K562 (cell line): ENCODE measurements at regions not wholly inside any gene's neighbourhood (a gene's known extent, or its start where the extent isn't known, plus 50 kb on each side); places are given as distances from the start of the nearest gene placed in this dataset.

ENCODE experiments used
- ATAC-seq: fragments of 200-7000 bp; cut with Tn5 transposase; 3 replicates; pipeline ENCODE4 v1.9.1; 2020; ENCODE audit warnings: moderate library complexity
- BruUV-seq: library from RNA; stranded (reverse); fragments of 400-500 nt; replicated peaks from 2 replicates; lab custom pipeline; 2021; lab: Mats Ljungman, UMichigan
- CTCF ChIA-PET: fragments of 300-600 bp; formaldehyde crosslinking; extraction: SDS; loops from one replicate; lab custom pipeline; 2021; ENCODE audit warnings: low intra/inter-chr PET ratio; lab: Yijun Ruan, JAX
- POLR2A ChIA-PET: fragments of 300-600, 350-650 bp; sonication (Branson Sonifier 250); formaldehyde crosslinking; extraction: SDS; loops from one replicate; lab custom pipeline; 2021; ENCODE audit warnings: antibody characterized with exemption, inconsistent platforms; lab: Yijun Ruan, JAX
- DNase-seq, 4 experiments: peaks; one replicate each; pipeline versions ENCODE4 v3.0.0 to v3.0.0-alpha.2; 2011 to 2018; ENCODE audit warnings: low spot score in 3 of 4, mixed read lengths in 3 of 4; ENCODE audit errors: extremely low read depth in 1 of 4
- FAIRE-seq: peaks from 2 replicates; lab custom pipeline; 2011; peaks lifted over from hg19 to GRCh38; lab: Jason Lieb, UNC
- H2AFZ ChIP-seq: 2 replicates; pipeline ENCODE4 v1.6.0; 2011; ENCODE audit warnings: low read depth, low read length, control low read depth, inconsistent platforms
- H3K27ac ChIP-seq: fragments of 200-600 bp; 3 replicates; pipeline ENCODE4 v1.8.0; 2011; ENCODE audit warnings: low read depth, mild to moderate bottlenecking, control low read depth, inconsistent platforms, low read length, moderate library complexity, mixed read lengths; ENCODE audit errors: extremely low read depth
- H3K27me3 ChIP-seq, 2 experiments: fragments of 300-600 bp in 1 of 2; 2 replicates in 1 of 2; 3 replicates in 1 of 2; pipeline versions ENCODE4 v1.6.0 to v1.8.0; 2011; ENCODE audit warnings: inconsistent platforms in 2 of 2, low read length in 2 of 2, mild to moderate bottlenecking in 1 of 2, mixed read lengths in 1 of 2, moderate library complexity in 1 of 2; ENCODE audit not compliant: control insufficient read depth in 2 of 2, insufficient read depth in 2 of 2
- H3K36me3 ChIP-seq: fragments of 300-600 bp; 3 replicates; pipeline ENCODE4 v1.8.0; 2011; ENCODE audit warnings: mild to moderate bottlenecking, low read length, inconsistent platforms; ENCODE audit not compliant: control insufficient read depth, insufficient read depth
- H3K4me1 ChIP-seq, 2 experiments: fragments of 200-600 bp in 1 of 2; replicated peaks in 1 of 2; 2 replicates in 1 of 2; 3 replicates in 1 of 2; pipeline versions ENCODE4 v1.5.1 to v1.8.0; 2011; ENCODE audit warnings: inconsistent platforms in 2 of 2, low read length in 2 of 2, mild to moderate bottlenecking in 1 of 2, mixed read lengths in 1 of 2, moderate library complexity in 1 of 2; ENCODE audit not compliant: control insufficient read depth in 2 of 2, insufficient read depth in 2 of 2
- H3K4me2 ChIP-seq: 2 replicates; pipeline ENCODE4 v1.6.1; 2011; ENCODE audit warnings: low read length, control low read depth, inconsistent platforms, mixed read lengths; ENCODE audit not compliant: insufficient read depth
- H3K4me3 ChIP-seq: fragments of 200-600 bp; sonication (generic), shearing (Covaris generic); 2 replicates; pipeline ENCODE4 v1.5.1; 2016; ENCODE audit warnings: control low read depth, inconsistent platforms
- H3K79me2 ChIP-seq: fragments of 200-600 bp; 3 replicates; pipeline ENCODE4 v1.8.0; 2011; ENCODE audit warnings: low read length, inconsistent platforms; ENCODE audit not compliant: control insufficient read depth, insufficient read depth
- H3K9ac ChIP-seq, 2 experiments: 2 replicates each; pipeline versions ENCODE4 v1.6.0 to v1.6.1; 2011; ENCODE audit warnings: low read depth in 2 of 2, low read length in 2 of 2, control low read depth in 1 of 2, inconsistent platforms in 1 of 2, mild to moderate bottlenecking in 1 of 2, mixed read lengths in 1 of 2; ENCODE audit not compliant: insufficient read depth in 1 of 2
- H3K9me1 ChIP-seq: one replicate; pipeline ENCODE4 v1.6.0; 2011; ENCODE audit warnings: inconsistent platforms, mild to moderate bottlenecking, low read length, moderate library complexity; ENCODE audit not compliant: control insufficient read depth, insufficient read depth
- H3K9me3 ChIP-seq: replicated peaks from 2 replicates; pipeline ENCODE4 v1.5.1; 2011; ENCODE audit warnings: low read depth, low read length, inconsistent platforms; ENCODE audit not compliant: control insufficient read depth, insufficient read depth
- H4K20me1 ChIP-seq: replicated peaks from 2 replicates; pipeline ENCODE4 v1.6.1; 2011; ENCODE audit warnings: low read length, inconsistent platforms, mixed read lengths; ENCODE audit not compliant: control insufficient read depth, insufficient read depth
- ADNP ChIP-seq: fragments of 200-800 bp; sonication (Bioruptor generic); IDR thresholded peaks from 2 replicates; pipeline ENCODE4 v1.6.1; 2016; ENCODE audit warnings: missing genetic modification characterization, missing compliant biosample characterization
- ATF7 ChIP-seq: fragments of 450-650 bp; IDR thresholded peaks from 2 replicates; pipeline ENCODE4 v1.7.1; 2014; ENCODE audit warnings: mild to moderate bottlenecking, moderate library complexity
- BRCA1 ChIP-seq, 2 experiments: fragments of 450-650 bp in 1 of 2; sonication (generic) in 1 of 2; formaldehyde crosslinking in 1 of 2; IDR thresholded peaks; 2 replicates each; pipeline versions ENCODE4 v1.5.0 to v1.6.1; 2017 to 2020; ENCODE audit warnings: mild to moderate bottlenecking in 1 of 2, missing genetic modification reagents in 1 of 2
- FOXJ2 ChIP-seq: fragments of 200-800 bp; sonication (Bioruptor generic); IDR thresholded peaks from 2 replicates; pipeline ENCODE4 v1.6.1; 2016; ENCODE audit warnings: missing genetic modification characterization, missing compliant biosample characterization
- HDAC1 ChIP-seq, 2 experiments: fragments of 450-650 bp; IDR thresholded peaks; 2 replicates each; pipeline ENCODE4 v1.6.1; 2016 to 2017; ENCODE audit warnings: inconsistent platforms in 1 of 2, mild to moderate bottlenecking in 1 of 2, moderate library complexity in 1 of 2
- LCOR ChIP-seq: sonication (generic); formaldehyde crosslinking; IDR thresholded peaks from 2 replicates; pipeline ENCODE4 v1.8.0; 2022; ENCODE audit warnings: mild to moderate bottlenecking, missing genetic modification reagents
- NFE2L1 ChIP-seq: fragments of 450-650 bp; IDR thresholded peaks from 2 replicates; pipeline ENCODE4 v1.6.1; 2016; ENCODE audit warnings: missing genetic modification characterization, low read depth, mild to moderate bottlenecking, missing compliant biosample characterization, moderate library complexity, borderline replicate concordance
- PTBP1 ChIP-seq: fragments of 200-400 bp; formaldehyde crosslinking; IDR thresholded peaks from 2 replicates; pipeline ENCODE4 v1.6.1; 2017; ENCODE audit warnings: low read depth, low read length
- SMARCC2 ChIP-seq: fragments of 450-650 bp; IDR thresholded peaks from 2 replicates; pipeline ENCODE4 v1.6.1; 2017; ENCODE audit warnings: antibody characterized with exemption, moderate library complexity, mild to moderate bottlenecking, low read depth
- TAL1 ChIP-seq: fragments of 450-650 bp; IDR thresholded peaks from 2 replicates; pipeline ENCODE4 v1.6.1; 2016; ENCODE audit warnings: mild to moderate bottlenecking
- ZC3H4 ChIP-seq: sonication (generic); formaldehyde crosslinking; IDR thresholded peaks from 2 replicates; pipeline ENCODE4 v1.9.0; 2021; ENCODE audit warnings: missing genetic modification reagents, borderline replicate concordance
- ZNF224 ChIP-seq: sonication (generic); formaldehyde crosslinking; IDR thresholded peaks from 2 replicates; pipeline ENCODE4 v1.8.0; 2022; ENCODE audit warnings: mild to moderate bottlenecking, missing genetic modification reagents
- ZNF311 ChIP-seq: fragments of 250-450 bp; sonication (Bioruptor Pico); IDR thresholded peaks from 2 replicates; pipeline ENCODE4 v1.4.0; 2020; ENCODE audit warnings: mild to moderate bottlenecking, moderate library complexity
- ZNF699 ChIP-seq: fragments of 250-450 bp; sonication (Bioruptor Pico); IDR thresholded peaks from 2 replicates; pipeline ENCODE4 v1.8.0; 2021; ENCODE audit warnings: mild to moderate bottlenecking, moderate library complexity; ENCODE audit not compliant: insufficient replicate concordance
- WGBS: fragments of 100-300 bp; shearing (Covaris generic); methylation state at CpG from one replicate; pipeline ENCODE4 v1.1.6; 2016; ENCODE audit warnings: low coverage, mixed read lengths; ENCODE audit not compliant: insufficient coverage; ENCODE audit errors: missing lambda C conversion rate; 5-methylcytosine and 5-hydroxymethylcytosine counted together
- in situ Hi-C: fragments of 300-500 bp; cut with MboI; formaldehyde crosslinking; loops from 4 replicates; pipeline ENCODE4 v1.15.0; 2018; ENCODE audit warnings: inconsistent platforms, mixed read lengths
- intact Hi-C: fragments of 100-400 bp; cut with micrococcal nuclease; formaldehyde crosslinking; loops from 2 replicates; pipeline ENCODE4 v1.14.2; 2022
- TF ChIP-seq, protein P1 (sequence below): sonication (generic); formaldehyde crosslinking; IDR thresholded peaks from 2 replicates; pipeline ENCODE4 v1.8.1; 2023; ENCODE audit warnings: mild to moderate bottlenecking, missing genetic modification reagents

DNA sequence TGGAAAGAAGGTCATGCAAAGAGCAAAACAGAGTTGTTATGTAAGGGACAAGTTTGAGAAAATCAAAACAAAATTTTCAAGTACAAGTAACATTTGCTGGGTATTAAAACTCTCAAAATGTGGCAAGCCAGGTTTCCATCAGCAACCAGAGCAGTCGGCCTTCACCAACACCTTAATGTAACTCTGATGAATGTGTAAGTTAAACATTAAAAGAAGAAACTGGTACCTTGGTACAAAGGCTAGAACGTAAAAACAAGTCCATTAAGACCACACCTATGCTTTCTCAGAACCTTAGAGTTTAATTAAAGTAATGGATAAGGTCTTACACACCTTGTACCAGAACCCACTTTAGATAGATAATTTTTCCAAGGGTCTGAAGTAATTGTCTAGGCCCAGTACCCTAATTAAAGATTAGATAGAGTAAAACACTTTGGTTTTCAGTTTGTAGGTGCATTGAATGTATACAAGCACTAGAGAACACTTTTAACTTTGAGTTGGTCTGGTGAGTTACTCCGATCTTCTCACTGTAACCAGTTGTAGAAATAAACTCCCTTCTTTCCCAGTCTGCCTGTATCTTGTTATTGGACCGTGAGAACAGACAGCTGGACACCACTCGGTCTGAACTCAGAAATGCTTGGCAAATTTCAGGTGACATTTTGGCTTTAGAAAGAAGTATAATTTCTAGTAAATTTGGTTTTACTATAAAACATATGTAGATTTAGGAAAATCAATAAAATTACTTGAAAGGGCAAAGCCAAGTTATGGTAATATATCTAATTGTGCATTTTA, 319.4 kb downstream of the HTR1B start:
- in situ Hi-C loops = no loop called here
- no peaks in the 10 kb centered on the region for H3K36me3 ChIP-seq
- intact Hi-C loops = no loop called here
- no peak overlapping the region for H3K27ac ChIP-seq
- no peaks in the 10 kb centered on the region for H3K9me1 ChIP-seq
- no peak overlapping the region for H2AFZ ChIP-seq
- no peaks in the 10 kb centered on the region for H3K4me1 ChIP-seq
- CTCF ChIA-PET = no interaction called here
- no peaks in the 10 kb centered on the region for H3K79me2 ChIP-seq
- POLR2A ChIA-PET = no interaction called here
- DNase-seq = no peak
- TF ChIP-seq FOXJ2 (tag) (no peak), ZC3H4 (no peak)
- no peak overlapping the region for H3K4me2 ChIP-seq
- WGBS = 0% methylated on average over 5 of the region's 5 CpGs
- H4K20me1 ChIP-seq = no peaks in the 10 kb centered on the region
- FAIRE-seq = no peak
- no peak overlapping the region for H3K9ac ChIP-seq
- ATAC-seq = no peak
- BruUV-seq = no TSS peak
- H3K4me3 ChIP-seq = no peak overlapping the region
- H3K27me3 ChIP-seq = no peaks in the 10 kb centered on the region
- H3K9me3 ChIP-seq = no peaks in the 10 kb centered on the region

- in situ Hi-C loops = no loop called here
- no peaks in the 10 kb centered on the region for H3K9me1 ChIP-seq
- TF ChIP-seq ZNF311 (CRISPR knock-in tag) (no peak), PTBP1 (no peak), ADNP (tag) (no peak), LCOR (CRISPR knock-in tag) (no peak), ZNF699 (CRISPR knock-in tag) (no peak), ATF7 (no peak), SMARCC2 (no peak), HDAC1 (IDR thresholded peaks at IDR 0.05) (no peak), ZNF224 (CRISPR knock-in tag) (no peak), NFE2L1 (tag) (no peak), TAL1 (no peak), BRCA1 (IDR thresholded peaks at IDR 0.05) (no peak), BRCA1 (CRISPR knock-in tag; IDR thresholded peaks at IDR 0.05) (no peak)
- TF ChIP-seq, protein P1, sequence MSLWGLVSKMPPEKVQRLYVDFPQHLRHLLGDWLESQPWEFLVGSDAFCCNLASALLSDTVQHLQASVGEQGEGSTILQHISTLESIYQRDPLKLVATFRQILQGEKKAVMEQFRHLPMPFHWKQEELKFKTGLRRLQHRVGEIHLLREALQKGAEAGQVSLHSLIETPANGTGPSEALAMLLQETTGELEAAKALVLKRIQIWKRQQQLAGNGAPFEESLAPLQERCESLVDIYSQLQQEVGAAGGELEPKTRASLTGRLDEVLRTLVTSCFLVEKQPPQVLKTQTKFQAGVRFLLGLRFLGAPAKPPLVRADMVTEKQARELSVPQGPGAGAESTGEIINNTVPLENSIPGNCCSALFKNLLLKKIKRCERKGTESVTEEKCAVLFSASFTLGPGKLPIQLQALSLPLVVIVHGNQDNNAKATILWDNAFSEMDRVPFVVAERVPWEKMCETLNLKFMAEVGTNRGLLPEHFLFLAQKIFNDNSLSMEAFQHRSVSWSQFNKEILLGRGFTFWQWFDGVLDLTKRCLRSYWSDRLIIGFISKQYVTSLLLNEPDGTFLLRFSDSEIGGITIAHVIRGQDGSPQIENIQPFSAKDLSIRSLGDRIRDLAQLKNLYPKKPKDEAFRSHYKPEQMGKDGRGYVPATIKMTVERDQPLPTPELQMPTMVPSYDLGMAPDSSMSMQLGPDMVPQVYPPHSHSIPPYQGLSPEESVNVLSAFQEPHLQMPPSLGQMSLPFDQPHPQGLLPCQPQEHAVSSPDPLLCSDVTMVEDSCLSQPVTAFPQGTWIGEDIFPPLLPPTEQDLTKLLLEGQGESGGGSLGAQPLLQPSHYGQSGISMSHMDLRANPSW (CRISPR knock-in tag) = no peak
- CTCF ChIA-PET = no interaction called here
- no peaks in the 10 kb centered on the region for H3K27me3 ChIP-seq
- H3K9ac ChIP-seq = no peak overlapping the region
- no peak for ATAC-seq
- no peaks in the 10 kb centered on the region for H3K9me3 ChIP-seq
- H3K79me2 ChIP-seq = no peaks in the 10 kb centered on the region
- no peaks in the 10 kb centered on the region for H3K36me3 ChIP-seq
- intact Hi-C loops = no loop called here
- POLR2A ChIA-PET = no interaction called here
- FAIRE-seq = no peak
- no peak overlapping the region for H2AFZ ChIP-seq
- DNase-seq = no peak
- no TSS peak for BruUV-seq
- no peaks in the 10 kb centered on the region for H3K4me1 ChIP-seq
- H4K20me1 ChIP-seq = no peaks in the 10 kb centered on the region
- H3K4me3 ChIP-seq = no peak overlapping the region
- no peak overlapping the region for H3K4me2 ChIP-seq
- H3K27ac ChIP-seq = no peak overlapping the region
These were observed 327.2 kb downstream of the HTR1B start for GRCh38 chr6:77136086-77136485.
